GM12878 (cell line): ENCODE measurements at regions not wholly inside any gene's neighbourhood (a gene's known extent, or its start where the extent isn't known, plus 50 kb on each side); places are given as distances from the start of the nearest gene placed in this dataset.

Experiments
- MEF2A ChIP-seq: IDR thresholded peaks from 2 replicates; pipeline ENCODE4 v1.6.1; 2011; ENCODE audit warnings: low read depth, mild to moderate bottlenecking, low read length, moderate library complexity; ENCODE audit not compliant: insufficient read depth
- SIN3A ChIP-seq: IDR thresholded peaks from 2 replicates; pipeline ENCODE4 v1.6.1; 2012; ENCODE audit warnings: low read depth, low read length, improper control_type of control experiment
- SMC3 ChIP-seq: IDR thresholded peaks from 2 replicates; pipeline ENCODE4 v1.6.1; 2011; ENCODE audit warnings: low read length, improper control_type of control experiment, borderline replicate concordance

- TF ChIP-seq SMC3 (no peak), MEF2A (no peak), SIN3A (no peak)
Observed at GRCh38 chr4:188767496-188767895, 628.3 kb downstream of the TRIML1 start.
